HG03280 (cell line): ENCODE measurements at regions not wholly inside any gene's neighbourhood (a gene's known extent, or its start where the extent isn't known, plus 50 kb on each side); places are given as distances from the start of the nearest gene placed in this dataset.
"Not testable (repeated sequence)": the region's sequence is repeated elsewhere in the genome, so short reads cannot be mapped to it uniquely, and the experiment has no call there.

Experiments
- ATAC-seq: cut with Tn5 transposase; IDR thresholded peaks from one replicate; pipeline ENCODE4 v1.9.1; 2021; ENCODE audit warnings: mild to moderate bottlenecking, moderate library complexity; ENCODE audit not compliant: unreplicated experiment

DNA sequence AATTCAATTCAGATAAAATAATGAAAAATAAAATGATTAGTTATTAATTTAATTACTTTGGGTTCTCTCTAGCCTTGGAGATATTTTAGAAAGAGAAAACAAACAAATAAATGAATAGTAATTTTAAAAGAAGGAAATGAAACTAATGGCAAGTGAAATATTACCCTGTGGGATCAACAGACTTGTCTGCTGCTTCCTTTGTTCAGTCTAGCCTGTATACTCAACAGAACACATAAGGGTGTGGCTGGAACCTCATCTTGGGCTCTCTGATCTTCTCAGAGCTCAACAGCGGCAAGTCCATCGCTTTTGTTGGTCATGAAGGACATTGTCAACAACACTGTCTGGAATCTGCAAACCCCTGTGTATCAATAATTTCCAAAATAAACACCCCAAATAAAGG is 904.9 kb downstream of the IPMK start:
- no peak for ATAC-seq

DNA sequence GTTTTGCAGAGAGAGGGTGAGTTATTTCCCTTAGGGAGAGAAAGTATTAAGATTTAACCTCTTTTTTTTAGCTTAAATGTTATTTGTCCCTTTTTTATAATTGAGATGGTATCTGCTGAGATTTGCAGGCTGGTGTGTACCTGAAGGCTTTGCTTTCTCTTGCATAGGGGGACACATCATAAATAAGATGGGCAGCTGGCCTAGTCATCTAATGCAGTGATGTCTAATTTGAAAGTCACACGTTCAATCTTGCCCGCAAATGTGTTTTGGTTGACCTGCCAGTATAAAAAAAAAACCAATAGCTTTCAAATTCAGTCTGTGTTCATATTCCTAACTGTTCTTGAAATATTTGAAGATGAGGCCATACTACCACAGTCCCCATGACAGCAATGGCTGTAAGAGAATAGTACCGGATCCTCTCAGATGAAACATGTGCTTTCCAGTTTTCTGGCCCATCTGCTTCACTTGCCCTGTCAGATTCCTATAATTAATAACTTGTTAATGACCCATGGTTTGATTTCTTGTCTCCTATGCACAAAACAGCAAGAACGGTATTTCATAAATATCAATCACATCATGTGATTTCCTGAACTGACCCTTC is 914.2 kb downstream of the IPMK start:
- ATAC-seq: no peak

DNA sequence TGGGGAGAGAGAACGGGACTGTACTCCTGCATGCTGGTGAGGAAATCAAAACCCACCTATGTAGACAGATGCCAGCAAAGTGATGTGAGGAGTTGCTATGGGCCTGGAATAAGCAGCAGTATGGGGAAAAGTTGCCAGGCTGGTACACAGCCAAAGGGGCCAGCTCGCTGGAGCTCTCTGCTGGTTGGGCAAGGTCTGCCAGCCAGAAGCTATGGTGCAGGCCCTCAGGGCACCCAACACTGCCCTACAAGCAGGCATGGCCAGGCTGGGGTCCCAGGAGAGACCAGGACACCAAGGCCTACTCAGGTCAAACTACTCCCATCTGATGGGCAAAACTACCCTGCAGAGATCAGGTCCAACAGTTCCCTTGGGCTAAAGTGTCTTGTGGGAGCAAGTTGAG is 916.6 kb downstream of the IPMK start:
- ATAC-seq: no peak

DNA sequence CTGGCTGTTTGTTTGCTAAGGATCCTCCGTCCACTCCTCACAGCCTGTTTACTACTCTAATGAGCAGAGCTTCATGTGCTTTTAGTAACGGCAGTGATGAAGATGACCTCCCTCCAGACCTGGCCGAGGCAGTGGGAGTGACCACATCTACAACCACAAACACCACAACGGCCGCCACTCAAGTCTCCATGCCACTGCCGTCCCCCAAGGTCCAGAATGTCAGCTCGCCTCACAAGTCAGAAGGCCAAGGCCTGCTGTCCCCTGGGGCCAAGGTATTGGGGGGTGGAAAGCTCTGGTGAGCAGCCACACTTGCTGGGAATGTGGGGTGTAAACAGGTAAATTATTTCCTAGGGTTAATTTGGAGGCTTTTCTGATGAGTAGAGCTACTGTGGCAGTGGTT is 926.4 kb downstream of the IPMK start:
- ATAC-seq: no peak

DNA sequence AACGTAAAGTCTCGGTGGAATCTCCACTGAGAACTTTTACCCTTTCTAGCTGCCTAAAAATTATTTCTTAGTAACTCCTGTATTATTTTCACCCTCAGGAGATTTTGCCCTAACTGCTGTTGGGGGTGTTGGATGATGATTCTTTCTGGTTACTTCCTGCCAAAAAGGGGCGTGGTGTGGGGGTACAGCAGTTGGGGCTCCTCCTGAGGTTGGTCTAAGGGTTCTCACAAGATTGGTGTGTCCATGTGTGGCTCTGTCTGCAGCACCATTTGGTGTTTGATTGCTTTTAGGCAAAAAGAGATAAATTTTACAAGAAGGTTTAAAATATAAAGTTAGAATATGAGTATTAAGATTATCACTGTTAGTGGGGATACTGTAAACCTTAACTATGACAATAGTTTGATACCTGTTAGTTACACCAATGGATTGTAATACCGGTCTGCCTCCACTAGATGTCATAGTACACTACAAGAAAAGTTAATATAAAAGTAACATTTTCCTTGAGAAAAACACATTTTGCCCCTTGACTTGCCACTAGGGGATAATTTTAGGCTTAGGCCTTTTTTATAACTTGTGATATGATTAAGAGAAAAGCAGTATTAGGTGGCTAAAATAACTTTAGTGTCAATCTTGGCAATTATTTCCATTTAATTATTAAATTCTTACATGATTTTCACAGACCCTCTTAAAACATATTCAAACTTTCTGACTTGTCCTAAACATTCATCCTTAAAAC is 928.7 kb downstream of the IPMK start:
- ATAC-seq: no peak

DNA sequence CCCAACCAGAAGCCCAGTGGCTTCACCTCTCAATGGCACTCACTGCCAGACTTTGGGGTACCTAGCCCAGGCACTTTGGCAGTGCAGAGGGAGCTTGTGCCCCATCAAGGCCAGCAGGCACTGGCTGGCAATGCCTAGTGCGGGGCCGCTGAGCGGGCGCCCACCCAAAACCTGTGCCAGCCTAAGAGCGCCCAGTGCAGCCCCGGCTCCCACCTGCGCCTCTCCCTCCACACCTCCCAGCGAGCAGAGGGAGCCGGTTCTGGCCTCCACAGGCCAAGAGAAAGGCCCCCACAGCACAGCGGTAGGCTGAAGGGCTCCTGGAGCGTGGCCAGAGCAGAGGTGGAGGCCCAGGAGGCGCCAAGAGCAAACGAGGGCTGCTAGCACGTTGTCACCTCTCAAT is 930.8 kb downstream of the IPMK start:
- ATAC-seq: no peak

DNA sequence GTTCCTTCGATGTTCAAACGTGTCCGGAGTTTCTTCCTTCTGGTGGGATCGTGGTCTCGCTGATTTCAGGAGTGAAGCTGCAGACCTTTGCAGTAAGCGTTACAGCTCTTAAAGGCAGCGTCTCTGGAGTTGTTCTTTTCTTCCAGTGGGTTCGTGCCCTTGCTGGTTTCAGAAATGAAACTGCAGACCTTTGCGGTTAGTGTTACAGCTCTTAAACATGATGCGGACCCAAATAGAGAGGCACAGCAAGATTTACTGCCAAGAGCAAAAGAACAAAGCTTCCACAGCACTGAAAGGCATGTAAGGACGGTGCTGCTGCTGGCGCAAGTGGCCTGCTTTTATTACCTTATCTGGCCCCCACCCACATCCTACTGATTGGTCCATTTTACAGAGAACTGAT is 931.4 kb downstream of the IPMK start:
- no peak for ATAC-seq

DNA sequence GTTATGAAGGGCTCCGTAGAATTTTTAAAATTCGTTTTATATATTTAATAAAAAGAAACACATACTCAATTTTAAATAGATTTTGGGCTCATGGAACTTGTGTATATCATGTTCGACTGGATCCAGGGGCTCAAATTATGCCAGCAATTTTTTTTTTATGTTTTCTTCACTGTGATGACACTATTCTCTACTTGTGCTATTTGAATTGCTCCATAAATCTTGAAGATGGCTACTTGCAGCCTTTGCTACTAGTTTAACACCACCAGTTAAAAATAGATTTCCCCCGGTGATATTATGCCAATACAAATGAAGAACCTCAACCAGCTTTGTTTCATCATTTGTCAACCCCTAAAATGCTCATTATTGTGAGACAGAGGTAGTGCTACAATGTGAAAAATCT is 933.2 kb downstream of the IPMK start:
- no peak for ATAC-seq

DNA sequence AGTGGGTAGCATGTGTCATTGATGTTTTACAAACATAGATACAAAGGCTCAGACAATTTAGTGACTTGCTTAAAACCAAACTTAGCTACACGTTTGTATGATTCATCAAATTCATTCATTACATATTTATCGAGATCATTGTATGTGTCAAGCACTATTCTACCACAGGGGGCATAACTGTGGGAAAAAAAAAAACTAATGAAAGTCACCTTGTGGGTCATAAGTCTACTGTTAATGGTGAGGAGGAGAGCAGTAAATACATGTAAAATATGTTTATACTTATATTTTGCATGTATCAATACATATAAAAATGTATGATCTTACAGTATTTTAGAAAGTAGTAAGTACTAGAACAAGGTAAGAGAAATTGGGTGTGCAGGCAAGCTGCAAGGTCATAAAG is 933.8 kb downstream of the IPMK start:
- no peak for ATAC-seq

DNA sequence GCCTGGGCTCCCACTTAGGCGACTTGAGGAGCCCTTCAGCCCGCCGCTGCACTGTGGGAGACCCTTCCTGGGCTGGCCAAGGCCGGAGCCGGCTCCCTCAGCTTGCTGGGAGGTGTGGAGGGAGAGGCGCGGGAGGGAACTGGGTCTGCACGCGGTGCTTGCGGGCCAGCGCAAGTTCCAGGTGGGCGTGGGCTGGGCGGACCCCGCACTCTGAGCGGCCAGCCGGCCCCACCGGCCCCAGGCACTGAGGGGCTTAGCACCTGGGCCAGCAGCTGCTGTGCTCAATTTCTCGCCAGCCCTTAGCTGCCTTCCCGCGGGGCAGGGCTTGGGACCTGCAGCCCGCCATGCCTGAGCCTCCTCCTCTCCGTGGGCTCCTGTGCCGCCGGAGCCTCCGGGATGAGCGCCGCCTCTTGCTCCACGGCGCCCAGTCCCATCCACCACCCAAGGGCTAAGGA is 946.3 kb downstream of the IPMK start:
- ATAC-seq: not testable (repeated sequence)

DNA sequence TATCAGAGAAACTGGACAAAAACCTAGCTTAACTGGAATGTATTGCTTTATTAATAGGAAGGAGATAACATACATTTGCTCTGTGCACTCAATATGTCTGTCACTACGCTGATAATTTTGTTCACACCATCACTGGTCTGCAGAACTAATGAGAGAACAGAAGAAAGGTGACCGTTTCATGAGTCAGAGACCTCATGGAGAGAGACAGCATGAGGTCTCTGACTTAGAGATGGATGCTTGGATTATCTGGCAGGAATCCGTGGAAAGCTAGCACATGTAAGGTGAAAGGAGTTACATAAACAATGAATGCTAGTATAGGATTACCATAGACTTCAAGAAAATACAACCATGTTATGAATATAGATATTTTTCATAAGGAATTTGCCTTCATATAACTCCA is 947.3 kb downstream of the IPMK start:
- ATAC-seq: no peak

DNA sequence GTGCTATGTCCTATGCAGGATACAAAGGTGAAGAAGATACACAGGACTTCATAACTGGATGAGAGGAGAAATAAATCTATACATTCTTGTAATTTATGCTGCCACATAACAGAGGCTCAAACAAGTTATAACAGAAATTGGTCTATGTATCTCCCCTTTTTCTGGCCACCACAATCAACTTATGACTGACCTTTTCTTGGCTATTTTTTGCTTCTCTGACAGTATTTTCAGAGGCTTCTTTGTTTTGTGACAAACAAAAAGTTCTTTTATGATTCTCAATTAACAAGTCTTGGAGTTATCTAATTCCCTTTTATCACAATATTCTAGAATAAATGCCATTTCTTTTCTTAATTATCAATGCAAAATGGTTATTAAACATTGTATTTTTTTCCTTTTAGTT is 953.0 kb upstream of the ZWINT start:
- no peak for ATAC-seq

DNA sequence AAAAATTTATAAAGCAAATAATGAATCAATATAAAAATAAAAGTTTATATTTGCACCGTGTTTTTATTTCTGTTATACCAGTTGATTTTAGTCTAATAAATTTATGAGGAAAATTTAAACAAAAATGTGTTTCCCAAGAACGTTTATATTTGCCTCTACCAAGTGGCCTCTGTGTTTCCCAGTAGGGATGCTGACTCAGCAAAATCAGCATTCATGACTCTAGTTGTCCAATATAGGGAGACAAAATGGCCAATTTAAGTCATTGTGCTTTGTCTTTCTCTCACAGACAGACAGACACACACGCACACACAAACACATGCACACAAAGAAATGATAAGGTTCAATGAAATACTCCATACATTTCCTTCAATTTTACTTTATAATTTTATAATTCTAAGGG is 942.5 kb upstream of the ZWINT start:
- ATAC-seq: no peak

DNA sequence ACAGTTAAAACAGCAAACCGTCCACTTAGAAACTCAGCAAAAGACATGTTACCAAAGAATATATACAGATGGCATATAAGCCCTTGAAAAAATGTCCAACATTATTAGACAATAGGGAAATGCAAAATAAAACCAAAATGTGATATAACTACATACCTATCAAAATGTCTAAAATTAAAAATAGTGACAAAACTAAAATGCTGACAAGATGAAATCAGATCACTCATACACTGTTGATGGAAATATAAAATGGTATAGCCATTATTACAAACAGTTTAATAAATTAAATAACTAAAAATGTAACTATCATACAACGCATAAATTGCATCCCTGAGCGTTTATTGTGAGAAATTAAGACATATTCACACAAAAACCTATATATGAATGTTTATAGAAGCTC is 939.7 kb upstream of the ZWINT start:
- no peak for ATAC-seq

DNA sequence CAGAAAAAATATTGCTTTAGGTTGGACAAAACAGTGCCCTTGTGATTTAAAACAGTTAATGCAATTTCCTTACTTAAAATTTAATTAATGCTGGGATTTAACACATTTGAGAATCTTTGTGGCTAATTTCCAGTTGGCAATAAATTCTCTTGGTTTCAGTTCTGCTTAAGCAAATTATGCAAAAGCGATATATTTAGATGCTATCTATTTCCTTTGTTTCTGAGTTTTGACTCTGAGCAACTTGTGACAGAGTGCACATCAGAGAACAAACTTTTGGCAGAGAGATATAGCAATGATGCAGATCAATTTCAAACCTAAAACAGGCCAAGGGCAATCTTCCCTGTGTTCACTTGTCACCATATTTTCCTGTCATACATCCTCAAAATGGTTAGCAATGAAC is 933.6 kb upstream of the ZWINT start:
- no peak for ATAC-seq

DNA sequence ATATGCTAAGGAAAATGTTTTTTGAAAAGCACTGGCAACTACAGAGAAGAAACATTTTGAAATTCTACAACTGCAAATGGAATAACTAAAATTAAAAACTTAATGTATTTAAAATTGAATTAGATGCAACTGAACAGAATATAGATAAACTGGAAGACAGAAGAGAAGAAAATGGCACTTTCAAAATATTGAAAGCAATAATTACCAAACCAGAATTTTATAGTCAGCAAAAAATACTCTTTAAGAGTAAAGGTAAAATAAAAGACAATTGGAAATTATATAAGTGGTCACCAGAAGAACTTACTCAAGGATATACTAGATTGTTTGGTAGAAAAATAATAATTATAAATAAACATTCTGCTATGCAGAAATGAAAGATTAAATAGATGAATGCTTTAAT is 927.7 kb upstream of the ZWINT start:
- ATAC-seq: no peak

DNA sequence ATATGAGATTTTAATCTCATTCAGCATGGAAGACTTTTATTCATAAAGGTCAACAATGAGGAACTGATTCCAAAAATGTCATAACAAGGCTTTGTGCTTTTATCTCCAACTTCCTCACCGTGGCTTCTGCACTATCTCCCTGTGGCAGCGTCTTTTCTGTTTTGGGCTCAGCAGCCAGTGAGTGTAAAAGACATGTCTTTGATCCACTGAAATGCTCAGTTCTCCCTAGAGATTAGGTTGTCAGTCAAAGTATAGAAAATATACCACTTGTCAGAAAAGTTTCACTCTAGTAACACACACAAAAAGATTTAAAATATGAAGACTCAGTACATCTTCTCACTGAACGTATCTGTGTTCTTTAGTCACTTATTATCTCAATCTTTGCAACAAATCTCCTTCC is 901.8 kb upstream of the ZWINT start:
- ATAC-seq: no peak

DNA sequence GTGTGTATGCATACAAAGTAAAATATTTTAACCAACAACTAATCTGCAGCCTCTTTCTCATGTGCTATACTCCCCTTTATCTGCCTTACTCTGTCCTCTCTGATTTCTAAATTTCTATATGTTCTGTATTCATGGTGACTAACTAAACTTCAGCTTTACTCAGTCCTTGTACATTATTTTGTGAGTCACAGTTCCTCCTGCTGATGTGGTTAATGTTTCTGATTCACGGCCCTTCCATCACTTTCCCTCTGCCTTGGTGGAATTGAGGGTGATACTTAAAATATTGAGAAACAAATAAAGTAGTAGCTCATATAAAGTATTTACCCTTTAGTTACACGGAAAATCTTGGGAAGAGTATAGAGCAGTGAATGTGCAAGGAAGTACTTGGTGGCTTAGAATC is 899.1 kb upstream of the ZWINT start:
- no peak for ATAC-seq

DNA sequence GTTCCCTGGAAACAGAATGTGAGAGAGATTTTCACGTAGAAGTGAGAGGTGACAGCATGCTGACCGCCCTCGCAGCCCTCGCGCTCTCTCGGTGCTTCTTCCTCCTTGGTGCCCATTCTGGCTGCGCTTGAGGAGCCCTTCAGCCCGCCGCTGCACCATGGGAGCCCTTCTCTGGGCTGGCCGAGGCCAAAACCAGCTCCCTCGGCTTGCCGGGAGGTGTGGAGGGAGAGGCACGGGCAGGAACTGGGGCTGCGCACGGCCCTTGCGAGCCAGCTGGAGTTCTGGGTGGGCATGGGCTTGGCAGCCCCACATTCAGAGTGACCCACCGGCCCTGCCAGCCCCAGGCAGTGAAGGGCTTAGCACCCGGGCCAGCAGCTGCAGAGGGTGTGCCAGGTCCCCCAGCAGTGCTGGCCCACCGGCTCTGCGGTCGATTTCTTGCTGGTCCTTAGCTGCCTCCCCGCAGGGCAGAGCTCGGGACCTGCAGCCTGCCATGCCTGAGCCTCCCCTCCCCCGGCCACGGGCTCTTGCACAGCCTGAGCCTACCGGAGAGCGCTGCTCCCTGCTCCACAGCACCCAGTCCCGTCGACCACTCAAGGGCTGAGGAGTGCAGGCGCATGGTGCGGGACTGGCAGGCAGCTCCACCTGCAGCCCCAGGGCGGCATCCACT is 888.7 kb upstream of the ZWINT start:
- ATAC-seq: no peak

DNA sequence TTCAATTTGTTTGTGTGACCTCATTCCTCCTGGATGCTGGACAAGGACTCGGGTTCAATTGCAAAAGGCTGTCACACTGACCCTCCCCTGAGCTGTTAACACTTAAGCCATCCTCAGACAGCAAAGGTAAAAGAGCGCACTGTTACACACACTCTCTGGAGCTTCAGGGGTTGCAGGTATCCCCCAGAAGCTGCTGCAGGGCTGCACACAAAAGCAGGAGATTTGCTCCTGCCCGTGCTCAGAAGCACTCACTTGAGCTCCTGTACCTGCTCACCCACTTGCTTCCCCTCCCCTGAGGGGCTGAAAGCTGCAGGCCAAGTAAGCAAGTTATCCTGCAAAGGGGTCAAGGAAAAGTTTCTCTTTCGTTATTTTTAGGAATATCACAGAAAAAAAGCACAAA is 886.2 kb upstream of the ZWINT start:
- ATAC-seq: no peak

DNA sequence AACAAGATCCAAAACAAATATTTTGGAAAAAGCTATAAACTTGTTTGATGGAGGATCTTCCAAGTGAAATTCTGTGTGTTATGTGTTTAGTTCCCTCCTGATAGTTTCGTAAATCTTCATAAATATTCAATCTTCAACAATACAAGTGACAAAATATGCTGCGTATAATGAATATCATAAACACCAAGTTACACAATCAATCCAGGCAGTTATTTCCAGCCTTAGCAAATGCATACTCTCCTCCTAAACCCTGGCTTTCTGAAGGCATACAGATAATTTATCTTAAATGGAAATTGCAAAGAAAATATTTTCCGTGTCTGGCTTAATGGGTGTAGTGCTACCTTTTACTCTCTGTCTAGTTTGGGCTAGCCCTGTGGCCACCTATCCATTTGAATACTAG is 864.9 kb upstream of the ZWINT start:
- ATAC-seq: no peak

DNA sequence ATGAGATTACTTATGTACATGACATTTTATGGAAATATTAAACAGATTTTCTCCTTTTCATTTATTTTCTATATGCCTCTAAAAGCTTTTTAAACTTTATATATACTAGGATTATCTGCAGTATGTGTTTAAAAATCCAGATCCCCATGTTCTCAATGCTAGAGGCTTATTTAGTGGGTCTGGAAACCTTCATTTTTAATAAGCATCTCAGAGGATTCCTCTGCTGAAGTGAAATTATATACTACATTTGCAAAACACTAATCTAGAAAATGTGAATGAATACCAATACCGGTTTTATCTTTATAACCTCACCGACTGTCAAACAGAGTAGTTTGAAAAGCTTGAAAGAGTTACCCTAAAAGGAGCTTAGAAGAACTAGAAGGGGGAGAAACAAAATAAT is 863.8 kb upstream of the ZWINT start:
- no peak for ATAC-seq
